Mucosa of descending colon (tissue), 3 donors: ENCODE measurements at regions not wholly inside any gene's neighbourhood (a gene's known extent, or its start where the extent isn't known, plus 50 kb on each side); places are given as distances from the start of the nearest gene placed in this dataset.
"Not testable (repeated sequence)": the region's sequence is repeated elsewhere in the genome, so short reads cannot be mapped to it uniquely, and the experiment has no call there.

ENCODE experiments used
- ATAC-seq: fragments of 200-7000 bp; cut with Tn5 transposase; one replicate; pipeline ENCODE4 v1.9.1; 2020; ENCODE audit warnings: mild to moderate bottlenecking, moderate library complexity
- DNase-seq, 3 donors: peaks; one replicate each; pipeline ENCODE4 v3.0.0-alpha.2; 2020
- H3K36me3 ChIP-seq: fragments of 200-600 bp; one replicate; pipeline ENCODE4 v1.8.0; 2021; ENCODE audit warnings: low read depth, mild to moderate bottlenecking
- H3K4me1 ChIP-seq: fragments of 200-600 bp; one replicate; pipeline ENCODE4 v1.8.0; 2021; ENCODE audit warnings: low read depth, mild to moderate bottlenecking
- H3K4me3 ChIP-seq: fragments of 200-600 bp; one replicate; pipeline ENCODE4 v1.8.0; 2021; ENCODE audit warnings: mild to moderate bottlenecking
- H3K9me3 ChIP-seq: fragments of 200-600 bp; one replicate; pipeline ENCODE4 v1.8.0; 2021; ENCODE audit warnings: mild to moderate bottlenecking
- CTCF ChIP-seq: fragments of 200-600 bp; IDR thresholded peaks from one replicate; pipeline ENCODE4 v1.8.0; 2022; ENCODE audit warnings: antibody characterized with exemption, mild to moderate bottlenecking
- intact Hi-C, 2 donors: fragments of 100-400 bp; cut with DNase I in 1 of 2; cut with micrococcal nuclease in 1 of 2; formaldehyde crosslinking; loops; one replicate each; pipeline versions ENCODE4 v1.11.0 to v1.11.1; 2022; cut with DNase I, micrococcal nuclease
- donor health status: DM: no; HTN: no; CAD: no; lungs with moderate emphysema.
- donor health status: DM: no; HTN: no; CAD: no.
- donor health status: DM: no; HTN: yes; CAD: no.

GRCh38 chr12:13328535-13328934 lies 132.0 kb downstream of the EMP1 start:
- Histone ChIP-seq H3K9me3 (no peaks in the 10 kb centered on the region), H3K4me1 (no peaks in the 10 kb centered on the region), H3K36me3 (no peaks in the 10 kb centered on the region), H3K4me3 (no peak overlapping the region)
- no peak for TF ChIP-seq CTCF
- no peak for ATAC-seq
- intact Hi-C loops = no loop called here
- DNase-seq = no peak

- Histone ChIP-seq H3K4me1 (no peaks in the 10 kb centered on the region), H3K36me3 (no peaks in the 10 kb centered on the region), H3K4me3 (no peak overlapping the region), H3K9me3 (no peaks in the 10 kb centered on the region)
- TF ChIP-seq CTCF = no peak
- ATAC-seq (no peak), DNase-seq (no peak)
- intact Hi-C loops = no loop called here
These were observed 129.6 kb downstream of the EMP1 start for GRCh38 chr12:13326076-13326475.

- H3K9me3 ChIP-seq, ATAC-seq, H3K4me1 ChIP-seq, intact Hi-C loops, H3K4me3 ChIP-seq, H3K36me3 ChIP-seq, DNase-seq: not testable (repeated sequence)
These were observed 128.5 kb downstream of the EMP1 start for GRCh38 chr12:13325037-13325436.

GRCh38 chr12:13318231-13319015 lies 121.9 kb downstream of the EMP1 start:
- ATAC-seq = no peak
- H3K36me3 ChIP-seq = no peaks in the 10 kb centered on the region
- TF ChIP-seq CTCF = no peak
- no peaks in the 10 kb centered on the region for H3K4me1 ChIP-seq
- DNase-seq = no peak
- no peaks in the 10 kb centered on the region for H3K9me3 ChIP-seq
- no peak overlapping the region for H3K4me3 ChIP-seq
- intact Hi-C loops = no loop called here

GRCh38 chr12:13316587-13317246 lies 120.2 kb downstream of the EMP1 start:
- Histone ChIP-seq H3K4me1 (no peaks in the 10 kb centered on the region), H3K9me3 (no peaks in the 10 kb centered on the region), H3K4me3 (no peak overlapping the region), H3K36me3 (no peaks in the 10 kb centered on the region)
- DNase-seq (no peak), ATAC-seq (no peak)
- intact Hi-C loops = no loop called here
- no peak for TF ChIP-seq CTCF

GRCh38 chr12:13313886-13314285 lies 117.4 kb downstream of the EMP1 start:
- DNase-seq (no peak), ATAC-seq (no peak)
- intact Hi-C loops = no loop called here
- Histone ChIP-seq H3K36me3 (no peaks in the 10 kb centered on the region), H3K4me3 (no peak overlapping the region), H3K9me3 (no peaks in the 10 kb centered on the region), H3K4me1 (no peaks in the 10 kb centered on the region)
- no peak for TF ChIP-seq CTCF
